HG03064 (cell line): ENCODE measurements at regions not wholly inside any gene's neighbourhood (a gene's known extent, or its start where the extent isn't known, plus 50 kb on each side); places are given as distances from the start of the nearest gene placed in this dataset.

Experiments used
- ATAC-seq: cut with Tn5 transposase; IDR thresholded peaks from one replicate; pipeline ENCODE4 v1.9.1; 2021; ENCODE audit warnings: low read depth; ENCODE audit not compliant: unreplicated experiment

DNA sequence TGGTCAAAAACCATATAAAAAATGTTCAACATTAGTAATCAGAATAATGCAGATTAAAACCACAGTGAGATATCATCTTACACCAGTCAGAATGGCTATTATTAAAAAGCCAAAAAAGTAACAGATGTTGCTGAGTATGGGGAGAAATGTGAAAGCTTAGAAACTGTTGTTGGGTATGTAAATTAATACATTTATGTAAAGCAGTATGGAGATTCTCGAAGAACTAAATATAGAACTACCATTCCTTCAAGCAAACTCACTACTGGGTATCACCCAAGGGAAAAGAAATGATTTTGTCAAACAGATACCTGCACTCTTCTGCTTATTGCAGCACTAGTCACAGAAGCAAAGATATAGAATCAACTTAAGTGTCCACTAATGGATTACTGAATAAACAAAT, 576.4 kb upstream of the EPHA5 start:
- no peak for ATAC-seq

DNA sequence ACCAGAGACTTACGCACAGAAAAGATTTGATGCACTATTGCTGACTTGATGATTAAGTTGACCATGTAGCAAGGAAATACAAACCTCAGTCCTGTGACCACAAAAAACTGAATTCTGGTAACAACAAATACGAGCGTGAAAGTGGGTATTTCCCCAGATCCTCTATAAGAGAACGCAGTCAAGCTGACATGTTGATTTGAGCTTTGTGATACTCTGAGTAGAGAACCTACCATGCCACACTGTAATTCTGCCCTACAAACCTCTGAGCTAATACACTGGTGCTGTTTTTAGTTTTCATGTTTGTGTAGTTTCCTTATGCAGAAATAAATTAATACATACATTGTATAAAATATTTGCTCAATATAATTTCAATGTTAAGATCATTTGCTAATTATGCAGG, 565.6 kb upstream of the EPHA5 start:
- no peak for ATAC-seq

DNA sequence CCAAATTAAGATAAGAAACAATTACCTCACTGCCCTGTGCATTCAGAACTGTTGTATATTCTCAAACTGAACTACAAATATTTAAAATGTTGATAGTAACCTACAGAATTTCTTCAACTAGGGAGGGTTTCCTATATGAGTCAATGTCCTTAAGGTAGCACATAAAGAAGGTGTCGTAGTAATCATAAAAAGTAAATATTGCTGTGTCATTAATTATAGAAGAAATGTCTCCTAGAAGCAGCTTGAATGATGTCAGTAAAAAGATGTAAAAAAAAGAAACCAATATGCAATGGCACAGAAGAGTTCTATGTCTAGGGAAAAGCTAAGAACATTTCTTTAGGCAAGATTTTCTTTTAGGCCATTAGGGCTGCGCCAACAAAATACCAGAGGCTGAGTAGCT, 559.6 kb upstream of the EPHA5 start:
- ATAC-seq, result no peak

DNA sequence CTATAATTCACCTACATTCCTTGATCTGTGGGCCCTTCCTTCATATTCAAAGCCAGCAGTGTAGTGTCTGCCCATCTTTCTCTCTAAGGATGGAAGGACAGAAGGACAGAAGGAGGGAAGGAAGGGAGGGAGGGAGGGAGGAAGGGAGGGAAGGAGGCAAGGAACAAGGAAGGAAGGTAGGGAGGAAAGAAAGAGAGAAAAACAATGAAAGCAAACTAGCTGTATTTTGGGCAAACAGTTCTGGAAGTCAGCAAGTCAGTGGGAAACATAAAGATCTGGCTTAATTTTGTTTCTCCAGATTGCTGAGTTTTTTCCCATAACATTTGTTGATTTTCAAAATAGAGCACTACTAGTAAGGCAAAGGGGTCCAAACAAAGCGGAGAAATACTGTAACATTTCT, 555.2 kb upstream of the EPHA5 start:
- ATAC-seq, result no peak

DNA sequence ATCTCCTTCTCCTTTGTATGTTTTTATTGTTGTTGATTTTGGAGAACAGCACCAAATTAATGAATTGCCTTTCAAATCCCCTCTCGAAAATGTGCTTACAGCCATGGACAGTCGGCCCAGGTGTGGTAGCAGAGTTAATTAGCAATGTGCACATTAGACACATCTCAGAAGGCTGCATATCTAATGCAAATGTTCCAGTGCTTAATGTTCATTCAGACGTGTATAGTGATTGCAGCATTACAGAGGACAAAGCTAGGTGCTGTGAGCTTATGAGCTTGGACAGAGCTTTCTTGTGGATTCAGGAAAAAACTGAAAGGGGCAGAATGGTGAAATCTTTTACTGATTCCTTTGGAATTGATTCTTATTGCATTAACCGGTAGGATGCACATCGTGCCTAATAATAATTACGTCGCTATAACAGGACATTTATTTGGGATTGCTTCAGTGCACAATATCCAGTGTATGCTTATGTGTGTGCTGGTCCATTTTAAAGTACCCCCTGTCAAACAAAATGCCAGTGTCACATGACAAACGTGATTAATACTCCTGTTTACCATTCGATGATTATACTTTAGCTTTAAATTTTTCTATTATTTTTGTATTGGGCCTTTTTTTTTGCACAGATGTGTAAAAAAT, 552.9 kb upstream of the EPHA5 start:
- ATAC-seq, result no peak

DNA sequence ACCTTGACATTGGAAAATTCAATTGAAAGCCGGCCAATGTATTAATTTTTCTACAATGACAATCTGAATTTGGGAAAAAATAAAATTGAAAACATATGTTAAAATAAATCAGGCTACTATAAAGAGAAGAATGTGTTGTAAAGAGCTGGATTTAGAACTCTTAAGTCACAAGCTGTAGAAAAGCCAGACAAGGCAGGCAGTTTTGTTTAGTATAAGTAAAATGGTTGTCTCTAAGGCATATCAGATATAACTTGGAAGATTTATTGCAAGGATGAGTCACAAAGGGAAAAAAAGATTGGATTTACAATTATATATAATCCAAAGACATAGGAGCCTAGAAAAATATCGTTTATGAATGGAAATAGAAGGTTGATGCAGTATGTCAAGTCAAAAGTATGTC, 549.1 kb upstream of the EPHA5 start:
- ATAC-seq, result no peak

DNA sequence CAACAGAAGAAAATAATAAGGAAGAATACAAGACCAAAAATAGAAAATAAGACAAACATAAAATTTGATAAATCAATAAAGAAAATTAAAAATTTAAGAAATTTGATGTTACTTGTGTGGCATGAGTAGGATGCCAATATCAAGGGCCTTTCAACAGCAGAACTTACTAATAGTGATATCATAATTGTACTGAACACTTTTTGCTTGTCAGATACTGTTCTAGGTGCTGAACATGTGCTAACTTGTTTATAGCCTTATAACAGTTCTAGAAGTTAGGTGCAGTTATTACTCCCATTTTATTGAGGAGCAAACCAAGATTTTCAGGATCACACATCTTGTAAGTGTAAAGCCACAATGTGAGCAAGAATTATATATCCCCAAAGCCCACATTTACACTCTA, 546.0 kb upstream of the EPHA5 start:
- no peak for ATAC-seq

DNA sequence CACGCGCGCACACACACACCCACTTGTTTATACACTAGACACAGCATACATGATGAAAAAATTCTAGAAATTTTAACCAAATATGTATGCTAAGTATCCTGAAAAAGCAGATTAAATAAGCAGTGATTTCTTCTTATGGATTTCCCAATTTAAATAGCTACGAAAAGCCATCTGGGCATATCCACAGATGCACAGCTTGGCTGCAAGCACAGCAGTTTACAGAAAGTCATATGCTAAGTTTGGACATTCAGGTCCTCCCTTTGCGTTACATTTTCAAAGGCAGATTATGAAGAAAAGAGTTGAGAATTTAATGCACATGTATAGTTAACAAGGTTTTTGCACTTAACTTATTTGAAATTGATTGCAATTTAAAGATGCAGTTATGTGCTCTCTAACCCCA, 542.2 kb upstream of the EPHA5 start:
- ATAC-seq, result no peak

DNA sequence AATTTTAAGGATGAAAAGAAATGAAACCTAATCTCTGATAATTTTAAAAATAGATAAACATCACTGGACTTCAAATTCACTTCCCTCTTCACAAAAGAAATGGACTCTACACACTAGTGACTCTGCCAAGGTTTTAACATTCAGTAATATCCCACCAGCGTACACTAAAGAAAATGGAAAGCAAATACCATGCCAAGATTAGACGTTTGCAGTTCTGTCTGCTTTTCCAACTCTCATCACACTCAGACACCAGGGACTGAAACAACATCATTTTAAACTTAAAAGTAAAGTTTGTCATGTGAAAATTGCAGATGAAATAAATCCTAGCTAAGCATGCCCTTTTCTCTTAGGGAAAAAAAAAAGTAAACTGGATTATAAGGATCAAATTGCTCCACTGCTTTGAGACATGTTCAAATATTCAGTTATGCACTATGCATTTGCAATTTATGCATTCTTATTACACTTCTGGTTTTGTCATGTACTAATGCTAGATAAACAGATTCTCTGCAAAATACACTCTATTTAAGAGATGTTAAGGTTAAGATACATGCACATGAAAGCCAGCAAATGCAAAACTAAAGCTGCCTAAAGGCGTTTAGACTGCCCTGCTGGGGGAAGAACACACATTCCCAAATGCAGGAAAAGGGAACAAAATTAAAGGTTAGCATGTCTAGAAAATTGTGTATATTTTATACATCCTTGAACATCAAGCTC, 534.4 kb upstream of the EPHA5 start:
- no peak for ATAC-seq

DNA sequence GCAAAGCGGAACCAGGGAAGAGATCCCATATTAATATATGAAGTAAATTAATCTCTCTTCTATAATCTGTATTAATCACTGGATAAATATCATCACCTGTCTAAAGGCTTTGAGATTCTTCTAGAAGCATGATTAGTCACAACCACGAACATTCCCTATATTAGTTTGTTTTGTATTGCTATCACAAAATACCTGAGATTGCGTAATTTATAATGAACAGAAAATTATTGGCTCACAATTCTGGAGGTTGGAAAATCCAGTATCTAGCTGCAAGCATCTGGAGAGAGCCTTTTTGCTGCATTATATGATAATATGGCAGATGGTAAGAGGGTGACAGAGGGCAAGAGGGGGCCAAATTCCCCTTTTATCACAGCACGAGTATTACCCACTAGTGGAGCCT, 532.6 kb upstream of the EPHA5 start:
- ATAC-seq, result no peak

DNA sequence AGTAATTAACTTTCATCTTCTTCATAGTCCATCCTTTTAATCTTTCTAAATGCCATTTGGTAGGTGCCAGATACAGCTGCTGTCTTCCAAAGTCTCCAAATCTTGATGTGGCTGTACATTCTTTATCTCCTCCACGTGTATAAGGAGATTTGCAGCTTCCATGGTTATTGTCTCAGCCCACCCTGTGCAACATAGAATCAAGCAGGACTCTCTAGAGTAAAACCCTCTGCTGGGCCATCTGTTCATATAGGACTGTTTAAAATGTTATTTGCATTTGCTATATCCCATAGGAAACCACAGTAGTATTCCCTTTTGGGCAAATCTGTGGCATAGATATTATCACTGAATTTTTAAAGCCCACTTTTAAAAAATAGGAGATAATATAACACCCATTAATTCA, 527.2 kb upstream of the EPHA5 start:
- ATAC-seq, result no peak

DNA sequence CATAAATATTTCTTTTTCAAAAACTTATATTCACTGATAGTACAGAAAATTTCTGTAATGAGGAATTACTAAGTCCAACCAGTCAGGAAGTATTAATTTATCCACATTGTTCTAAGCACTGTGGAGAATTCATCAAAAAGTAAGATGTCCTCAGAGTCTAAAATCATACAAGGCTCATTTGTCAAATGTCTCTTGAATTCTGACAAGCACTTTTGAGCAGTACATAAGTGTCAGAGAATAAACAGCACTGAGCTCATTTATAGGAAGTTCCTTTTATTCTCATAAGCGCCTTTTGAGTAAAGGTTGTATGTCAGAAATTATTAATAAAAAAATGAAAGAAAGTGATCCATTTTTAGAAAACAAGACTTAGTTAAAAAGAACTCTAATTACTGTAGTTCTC, 523.2 kb upstream of the EPHA5 start:
- no peak for ATAC-seq

DNA sequence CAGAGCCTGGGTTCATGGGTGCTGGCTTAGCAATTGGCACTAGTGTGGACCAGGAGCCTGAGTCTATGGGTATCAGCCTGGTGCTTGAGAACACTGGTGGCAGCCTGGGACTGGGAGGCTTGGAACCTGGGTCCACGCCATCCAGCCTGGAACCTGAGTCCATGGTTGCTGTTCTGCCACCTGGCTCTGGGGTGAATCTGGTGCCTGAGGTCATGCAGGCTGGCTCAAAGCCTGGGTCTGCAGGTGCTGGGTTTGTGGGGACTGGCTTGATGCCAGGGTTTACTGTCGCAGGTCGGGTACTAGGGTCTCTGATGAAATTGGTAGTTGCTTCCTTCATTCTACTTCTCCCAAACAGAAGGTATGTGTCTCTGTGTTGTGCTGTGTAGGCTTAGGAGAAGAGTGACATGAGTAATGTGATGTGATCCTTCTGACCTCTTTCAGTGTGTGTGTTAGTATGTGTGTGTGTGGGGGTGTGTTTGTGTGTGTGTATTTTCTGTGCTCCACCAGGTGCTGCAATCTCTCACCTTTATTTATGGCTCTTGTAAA, 517.0 kb upstream of the EPHA5 start:
- no peak for ATAC-seq

DNA sequence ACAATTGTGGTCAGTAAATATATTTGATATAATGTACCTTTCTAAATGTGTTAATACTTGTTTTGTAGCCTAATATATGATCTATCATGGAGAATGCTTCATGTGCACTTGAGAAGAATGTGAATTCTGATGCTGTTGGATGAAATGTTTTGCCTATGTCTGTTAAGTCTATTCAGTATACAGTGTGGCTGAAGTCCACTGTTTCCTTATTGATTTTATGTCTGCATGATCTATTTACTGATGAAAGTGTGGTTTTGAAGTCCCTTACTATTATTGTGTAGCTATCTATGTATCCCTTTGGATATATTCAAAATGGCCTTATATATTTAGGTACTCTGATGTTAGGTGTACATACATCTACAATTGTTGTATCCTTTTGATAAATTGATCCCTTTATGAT, 515.8 kb upstream of the EPHA5 start:
- ATAC-seq, result no peak

DNA sequence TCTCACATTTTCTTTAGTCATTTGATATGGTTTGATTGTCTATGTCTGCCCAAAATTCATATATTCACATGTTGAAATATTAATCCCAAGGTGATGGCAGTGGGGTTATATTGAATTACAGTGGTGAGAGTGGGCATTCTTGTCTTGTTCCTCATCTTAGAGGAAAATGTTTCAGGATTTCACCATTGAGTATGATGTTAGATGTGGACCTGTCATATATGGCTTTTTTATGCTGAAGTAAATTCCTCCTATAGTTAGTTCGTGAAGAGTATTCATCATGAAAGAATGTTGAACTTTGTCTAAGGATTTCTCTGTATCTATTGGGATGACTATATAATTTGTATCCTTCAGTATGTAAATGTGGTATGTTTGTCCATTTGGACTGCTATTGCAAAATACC, 512.3 kb upstream of the EPHA5 start:
- no peak for ATAC-seq

DNA sequence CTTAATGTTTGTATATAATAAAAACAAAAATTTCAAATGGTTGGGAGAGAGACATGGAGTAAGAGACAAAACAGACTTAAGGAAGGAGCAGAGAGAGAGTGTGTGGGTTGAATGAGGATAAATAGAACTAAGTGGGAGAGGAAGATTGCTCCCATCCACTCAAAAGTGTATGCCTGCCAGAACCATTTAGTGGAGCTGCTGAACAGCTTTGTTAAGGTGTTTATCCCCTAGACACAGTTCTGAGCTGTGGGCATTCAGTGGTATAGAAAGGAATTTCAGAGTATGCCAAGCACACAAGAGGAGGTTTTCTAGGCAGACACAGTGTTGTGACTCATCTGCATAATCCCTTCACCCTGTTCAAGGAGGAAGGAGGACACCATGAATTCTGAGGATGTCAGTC, 508.6 kb upstream of the EPHA5 start:
- ATAC-seq, result no peak

DNA sequence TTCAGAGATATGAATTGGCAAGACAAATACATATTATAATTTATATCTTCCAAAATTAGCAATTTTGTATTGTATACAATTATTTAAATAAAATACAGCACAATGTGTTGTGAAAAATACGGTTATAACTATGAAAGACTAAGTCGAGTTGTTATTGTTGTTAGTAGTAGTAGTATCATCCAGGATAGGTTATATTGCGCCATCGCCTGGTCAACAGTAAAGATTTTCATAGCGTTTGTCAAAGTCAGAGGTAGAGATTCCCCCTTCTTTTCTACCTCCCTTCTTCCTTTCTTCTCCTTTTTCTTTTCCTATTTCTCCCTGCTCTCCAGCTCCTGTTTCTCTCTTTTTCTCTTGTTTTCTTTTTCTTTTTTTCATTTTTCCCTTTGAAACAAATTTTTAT, 499.1 kb upstream of the EPHA5 start:
- no peak for ATAC-seq

DNA sequence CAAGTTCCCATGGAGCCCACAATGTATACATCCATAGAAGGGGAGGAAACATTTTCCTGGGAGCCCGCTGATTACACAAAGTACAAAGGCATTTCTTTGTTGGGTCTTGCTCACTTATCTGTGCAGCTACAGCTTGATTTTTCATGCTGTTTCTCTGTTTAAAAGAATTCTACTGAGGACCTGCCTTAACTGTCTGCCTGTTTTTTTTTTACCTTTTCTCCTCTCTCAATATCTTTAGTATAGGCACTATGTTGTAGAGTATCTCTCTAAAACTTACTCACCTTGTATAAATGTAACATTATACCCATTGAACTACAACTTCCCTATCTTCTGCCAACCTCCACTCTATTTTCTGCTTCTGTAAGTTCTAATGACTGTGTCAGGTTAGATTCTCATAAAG, 494.6 kb upstream of the EPHA5 start:
- ATAC-seq, result no peak

DNA sequence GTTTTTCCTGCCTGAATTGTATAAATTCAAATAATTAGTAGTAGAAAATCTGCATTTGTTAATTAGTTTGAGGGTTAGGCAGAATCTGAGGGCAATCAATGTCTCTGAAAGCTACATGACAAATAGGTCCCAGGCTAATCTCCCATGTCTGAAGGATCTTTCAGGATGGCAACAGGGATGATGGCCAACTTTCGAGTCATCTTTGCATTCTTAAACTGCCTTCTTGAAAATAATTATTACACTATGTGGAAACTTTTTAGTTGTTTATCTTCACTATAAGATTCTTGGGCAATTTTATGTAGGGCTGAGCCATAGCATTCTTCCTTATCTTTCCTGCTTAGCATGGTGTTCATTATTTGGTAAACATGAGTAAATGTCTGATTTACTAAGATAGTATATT, 490.3 kb upstream of the EPHA5 start:
- no peak for ATAC-seq

DNA sequence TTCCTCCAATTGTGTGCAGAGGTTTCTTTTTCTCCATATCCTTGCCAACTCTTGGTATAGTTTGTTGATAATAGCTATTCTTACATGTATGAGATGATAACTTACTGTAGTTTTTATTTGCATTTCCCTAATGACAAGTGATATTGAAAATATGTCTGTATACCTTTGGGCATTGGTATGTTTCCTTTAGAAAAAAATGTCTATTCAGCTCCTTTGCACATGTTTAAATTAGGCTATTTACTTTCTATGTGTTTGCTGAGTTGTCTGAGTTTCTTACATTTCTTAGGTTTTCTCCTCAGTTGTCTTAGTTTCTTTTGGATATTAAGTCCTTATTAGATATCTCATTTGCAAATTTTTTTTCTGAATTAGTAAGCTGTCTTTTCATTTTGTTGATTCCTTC, 487.3 kb upstream of the EPHA5 start:
- ATAC-seq, result no peak

DNA sequence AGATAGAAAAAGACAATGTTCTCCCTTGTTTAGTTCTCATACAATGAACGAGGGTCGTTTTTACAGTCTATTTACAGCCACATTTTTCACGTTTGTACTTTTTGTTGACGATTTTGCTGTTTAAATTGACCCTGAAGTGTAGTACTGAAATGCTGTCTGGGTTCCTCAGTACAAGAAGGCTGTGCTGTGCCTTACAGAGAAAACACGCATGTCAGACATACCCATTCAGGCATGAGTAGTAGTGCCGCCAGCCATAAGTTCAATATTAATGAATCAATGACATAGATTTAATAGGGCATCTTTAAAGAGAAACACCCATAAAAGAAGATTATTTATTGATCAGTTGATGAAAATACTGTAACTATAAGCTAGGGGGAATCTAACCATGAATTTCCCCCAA, 459.8 kb upstream of the EPHA5 start:
- no peak for ATAC-seq

DNA sequence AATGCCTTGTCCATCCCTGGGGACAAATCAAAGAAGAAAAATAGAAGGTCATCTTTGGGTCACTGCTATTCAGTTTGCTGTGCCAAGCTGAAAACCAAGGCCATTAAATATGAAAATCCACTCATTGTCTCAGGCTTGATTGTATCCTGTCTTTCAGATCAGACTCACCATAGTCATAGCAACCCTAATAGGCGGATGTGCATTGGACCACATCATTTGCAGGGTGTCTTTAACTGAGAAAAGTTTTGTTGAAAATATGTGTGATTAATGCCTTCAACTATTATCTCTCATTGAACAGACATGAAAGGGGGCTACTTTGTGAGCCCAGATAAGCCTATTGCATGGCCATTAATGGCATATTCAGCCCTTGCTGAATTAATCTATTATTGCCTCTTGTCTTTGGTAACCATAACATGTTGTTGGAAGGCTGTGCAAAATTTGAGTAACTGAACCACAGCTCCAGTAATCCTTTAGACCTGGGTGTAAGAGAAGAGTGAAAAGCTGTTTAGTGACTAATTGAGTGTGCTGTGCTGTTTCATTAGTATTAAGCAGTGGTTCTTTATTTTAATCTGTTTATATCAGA, 453.6 kb upstream of the EPHA5 start:
- no peak for ATAC-seq
